Gastrocnemius medialis (tissue), 4 donors: ENCODE measurements at regions not wholly inside any gene's neighbourhood (a gene's known extent, or its start where the extent isn't known, plus 50 kb on each side); places are given as distances from the start of the nearest gene placed in this dataset.

Experiments
- POLR2A ChIP-seq, 2 donors: fragments of 450-650 bp; IDR thresholded peaks; one replicate each; pipeline ENCODE4 v1.6.1; 2017; ENCODE audit warnings: antibody characterized with exemption in 2 of 2, mild to moderate bottlenecking in 2 of 2, moderate library complexity in 2 of 2
- TF ChIP-seq, protein P1 (sequence below), 5 experiments: fragments of 450-650 bp in 3 of 5; fragments of 200-600 bp in 2 of 5; sonication (generic) in 2 of 5; IDR thresholded peaks in 4 of 5; conservative IDR thresholded peaks in 1 of 5; 1 replicate in 4 of 5; 2 replicates in 1 of 5; pipeline ENCODE4 v1.5.1; 2016 to 2019; ENCODE audit warnings: antibody characterized with exemption in 5 of 5, mild to moderate bottlenecking in 3 of 5, moderate library complexity in 3 of 5

DNA sequence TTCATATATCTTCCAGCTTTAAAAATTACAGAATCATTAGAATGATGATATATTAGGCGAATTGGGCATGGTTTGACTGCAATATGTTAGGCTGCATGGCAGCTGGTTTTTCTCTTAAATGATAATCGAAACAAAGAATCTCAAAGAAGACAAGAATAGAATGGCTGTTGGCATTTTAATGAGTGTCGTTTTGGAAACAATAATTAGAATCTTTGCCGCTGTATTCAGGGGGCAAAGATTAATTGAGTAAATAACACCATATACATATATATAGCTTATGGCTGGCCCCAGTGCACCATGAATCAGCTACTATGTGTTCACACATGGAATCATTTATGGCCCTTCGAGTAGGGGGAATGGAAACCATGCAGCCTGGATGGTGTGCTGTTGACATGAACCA is 216.2 kb downstream of the RNF144B start:
- TF ChIP-seq, protein P1, sequence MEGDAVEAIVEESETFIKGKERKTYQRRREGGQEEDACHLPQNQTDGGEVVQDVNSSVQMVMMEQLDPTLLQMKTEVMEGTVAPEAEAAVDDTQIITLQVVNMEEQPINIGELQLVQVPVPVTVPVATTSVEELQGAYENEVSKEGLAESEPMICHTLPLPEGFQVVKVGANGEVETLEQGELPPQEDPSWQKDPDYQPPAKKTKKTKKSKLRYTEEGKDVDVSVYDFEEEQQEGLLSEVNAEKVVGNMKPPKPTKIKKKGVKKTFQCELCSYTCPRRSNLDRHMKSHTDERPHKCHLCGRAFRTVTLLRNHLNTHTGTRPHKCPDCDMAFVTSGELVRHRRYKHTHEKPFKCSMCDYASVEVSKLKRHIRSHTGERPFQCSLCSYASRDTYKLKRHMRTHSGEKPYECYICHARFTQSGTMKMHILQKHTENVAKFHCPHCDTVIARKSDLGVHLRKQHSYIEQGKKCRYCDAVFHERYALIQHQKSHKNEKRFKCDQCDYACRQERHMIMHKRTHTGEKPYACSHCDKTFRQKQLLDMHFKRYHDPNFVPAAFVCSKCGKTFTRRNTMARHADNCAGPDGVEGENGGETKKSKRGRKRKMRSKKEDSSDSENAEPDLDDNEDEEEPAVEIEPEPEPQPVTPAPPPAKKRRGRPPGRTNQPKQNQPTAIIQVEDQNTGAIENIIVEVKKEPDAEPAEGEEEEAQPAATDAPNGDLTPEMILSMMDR (IDR thresholded peaks at IDR 0.05 in 4 of 5, conservative IDR thresholded peaks at IDR 0.05 in 1 of 5), result no peak
- no peak for TF ChIP-seq POLR2A (IDR thresholded peaks at IDR 0.05)
